NCI-H1694 treated with DMSO at 0.1 percent for 48 hours (cell line): ENCODE measurements at regions not wholly inside any gene's neighbourhood (a gene's known extent, or its start where the extent isn't known, plus 50 kb on each side); places are given as distances from the start of the nearest gene placed in this dataset.
"Not testable (repeated sequence)": the region's sequence is repeated elsewhere in the genome, so short reads cannot be mapped to it uniquely, and the experiment has no call there.

ENCODE experiments used
- DNase-seq: peaks from one replicate; lab custom pipeline; 2025; lab: John Stamatoyannopoulos, UW

DNA sequence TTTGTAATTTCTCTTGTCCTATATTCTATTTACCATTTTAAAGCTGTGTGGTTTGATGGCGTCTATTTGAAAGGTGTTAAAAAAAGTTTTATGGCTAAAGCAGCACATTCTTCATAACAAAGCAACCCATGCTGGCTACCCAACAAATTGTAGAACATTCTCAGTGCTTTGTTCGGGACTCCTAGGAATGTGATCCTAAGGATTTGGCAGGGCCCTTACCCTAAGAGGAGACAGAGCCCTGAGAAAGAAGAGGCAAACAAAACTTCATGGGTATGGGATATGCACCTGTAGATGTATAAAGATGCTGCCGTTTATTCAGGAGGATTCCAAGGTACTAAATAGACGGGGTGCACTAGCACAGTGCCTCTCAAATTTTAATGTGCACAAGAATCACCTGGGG lies 370.8 kb upstream of the DIPK2B start:
- DNase-seq, result no peak

DNA sequence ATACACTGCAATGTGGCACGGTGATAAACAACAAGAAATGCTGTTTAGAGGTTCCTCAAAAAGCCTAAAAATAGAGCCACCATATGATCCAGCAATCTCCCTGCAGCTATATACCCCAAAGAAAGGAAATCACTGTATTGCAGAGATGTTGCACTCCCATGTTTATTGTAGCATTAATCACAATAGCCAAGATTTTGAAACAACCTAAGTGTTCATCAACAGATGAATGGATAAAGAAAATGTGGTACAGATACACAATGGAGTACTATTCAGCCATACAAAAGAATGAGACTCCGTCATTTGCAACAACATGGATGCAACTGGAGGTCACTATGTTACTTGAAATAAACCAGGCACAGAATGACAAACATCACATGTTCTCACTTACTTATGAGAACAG lies 365.8 kb upstream of the DIPK2B start:
- no peak for DNase-seq

DNA sequence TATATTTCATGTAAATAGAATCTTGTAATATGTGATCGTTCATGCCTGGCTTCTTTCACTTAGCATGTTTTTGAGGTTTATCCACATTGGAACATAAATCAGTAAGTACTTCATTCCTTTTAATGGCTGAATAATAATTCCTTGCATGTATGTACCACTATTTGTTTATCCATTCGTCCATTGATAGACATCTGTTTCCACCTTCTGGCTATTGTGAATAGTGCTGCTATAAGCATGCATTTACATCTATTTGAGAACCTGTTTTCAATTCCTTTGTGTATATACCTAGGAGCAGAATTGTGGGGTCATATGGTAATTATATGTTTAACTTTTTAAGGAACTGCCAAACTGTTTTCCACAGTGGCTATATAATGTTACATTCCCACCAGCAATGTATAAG lies 356.7 kb upstream of the DIPK2B start:
- no peak for DNase-seq

DNA sequence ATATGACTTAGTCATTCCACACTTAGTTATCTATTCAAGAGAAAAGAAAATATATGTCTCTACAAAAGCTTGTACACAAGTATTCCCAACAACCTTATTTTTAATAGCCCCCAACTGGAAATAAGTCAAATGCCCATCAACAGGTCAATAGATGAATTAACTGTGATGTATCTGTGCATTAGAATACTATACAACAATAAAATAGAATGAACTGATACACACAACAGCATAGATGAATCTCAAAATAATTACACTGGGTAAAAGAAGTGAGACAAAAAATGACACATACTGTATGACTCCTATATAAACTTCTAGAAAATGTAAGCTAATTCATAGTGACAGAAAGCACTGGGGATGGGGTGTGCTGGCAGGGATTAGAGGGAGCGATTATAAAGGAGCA lies 354.1 kb upstream of the DIPK2B start:
- DNase-seq, result no peak

DNA sequence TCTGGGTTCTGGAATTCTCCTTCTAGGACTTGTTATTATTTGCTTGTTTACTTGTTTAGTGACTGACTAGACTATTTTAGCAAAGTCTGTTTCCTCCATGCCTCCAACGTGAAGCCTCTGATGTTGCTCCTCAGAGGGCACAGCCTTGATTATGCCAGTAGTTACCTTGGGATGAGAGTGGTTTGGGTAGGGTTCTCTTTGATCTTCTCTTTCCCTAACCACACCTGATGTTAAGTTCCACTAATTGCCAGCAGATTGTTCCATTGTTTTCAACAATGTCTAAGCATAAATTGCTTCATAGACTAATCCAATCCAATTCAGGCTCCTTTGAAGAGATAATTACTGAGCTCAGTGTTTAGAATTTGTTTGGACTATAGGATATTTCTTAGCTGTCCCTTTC lies 352.7 kb upstream of the DIPK2B start:
- DNase-seq, result no peak

DNA sequence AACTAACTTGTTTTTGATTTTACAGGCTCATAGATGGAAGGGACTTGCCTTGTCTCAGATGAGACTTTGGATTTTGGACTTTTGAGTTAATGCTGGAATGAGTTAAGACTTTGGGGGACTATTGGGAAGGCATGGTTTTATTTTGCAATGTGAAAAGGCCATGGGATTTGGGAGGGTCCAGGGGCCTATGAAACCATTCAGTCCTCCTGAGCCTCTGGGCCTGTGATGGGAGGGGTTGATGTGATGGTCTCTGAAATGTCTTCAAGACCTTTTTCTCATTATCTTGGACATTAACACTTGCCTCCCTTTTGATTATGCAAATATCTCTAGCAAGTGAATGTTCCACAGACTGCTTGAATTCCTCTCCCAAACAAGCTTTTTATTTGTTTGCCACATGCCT lies 346.0 kb upstream of the DIPK2B start:
- not testable (repeated sequence) for DNase-seq

DNA sequence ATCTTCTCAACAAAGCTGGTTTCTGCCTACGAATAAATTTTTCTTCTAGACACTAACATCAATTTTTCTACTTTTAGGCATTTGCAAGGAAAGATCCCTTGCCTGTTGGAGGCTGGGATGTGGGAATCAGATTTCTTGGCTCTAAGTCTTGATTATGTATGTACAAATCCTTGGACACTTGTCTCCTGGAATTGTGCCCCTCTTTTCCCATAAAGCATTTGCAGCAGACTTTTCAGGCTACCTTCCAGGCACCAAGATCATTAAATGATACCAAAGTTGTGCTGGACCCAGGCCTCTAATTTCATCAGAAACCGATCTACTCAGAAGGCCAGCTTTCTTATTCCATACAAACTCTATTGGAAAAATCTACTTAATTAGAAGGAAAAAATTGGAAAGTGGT lies 339.5 kb upstream of the DIPK2B start:
- DNase-seq, result no peak

DNA sequence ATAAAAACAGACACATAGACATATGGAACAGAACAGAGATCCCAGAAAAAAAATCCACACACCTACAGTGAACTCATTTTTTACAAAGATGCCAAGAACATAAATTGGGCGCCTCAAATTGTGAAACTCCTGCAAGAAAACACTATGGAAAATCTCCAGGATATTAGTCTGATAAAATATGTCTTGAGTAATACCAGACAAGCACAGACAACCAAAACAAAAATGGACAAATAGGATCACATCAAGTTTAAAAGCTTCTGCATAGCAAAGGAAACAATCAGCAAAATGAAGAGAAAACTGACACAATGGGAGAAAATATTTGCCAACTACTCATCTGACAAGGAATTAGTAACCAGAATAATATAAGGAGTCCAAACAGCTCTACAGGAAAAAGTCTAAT lies 337.3 kb upstream of the DIPK2B start:
- no peak for DNase-seq

DNA sequence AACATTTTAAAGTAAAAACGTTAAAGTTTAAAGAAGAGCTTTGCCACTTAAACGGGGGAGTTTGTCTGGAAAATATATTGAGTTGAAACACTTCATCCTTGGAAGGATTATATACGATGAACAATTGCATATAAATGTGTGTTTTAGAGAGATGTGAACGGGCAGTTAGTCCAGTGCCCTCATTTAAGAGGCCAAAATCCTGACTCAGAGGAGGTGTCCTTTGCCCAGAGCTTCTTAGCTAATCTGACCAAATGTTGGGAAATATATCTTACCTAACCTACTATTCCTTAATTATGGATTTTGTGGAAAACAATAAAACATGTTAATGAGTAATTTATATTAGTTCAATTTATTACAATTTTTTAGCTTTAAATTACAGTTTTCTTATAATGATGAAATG lies 327.2 kb upstream of the DIPK2B start:
- DNase-seq, result no peak

DNA sequence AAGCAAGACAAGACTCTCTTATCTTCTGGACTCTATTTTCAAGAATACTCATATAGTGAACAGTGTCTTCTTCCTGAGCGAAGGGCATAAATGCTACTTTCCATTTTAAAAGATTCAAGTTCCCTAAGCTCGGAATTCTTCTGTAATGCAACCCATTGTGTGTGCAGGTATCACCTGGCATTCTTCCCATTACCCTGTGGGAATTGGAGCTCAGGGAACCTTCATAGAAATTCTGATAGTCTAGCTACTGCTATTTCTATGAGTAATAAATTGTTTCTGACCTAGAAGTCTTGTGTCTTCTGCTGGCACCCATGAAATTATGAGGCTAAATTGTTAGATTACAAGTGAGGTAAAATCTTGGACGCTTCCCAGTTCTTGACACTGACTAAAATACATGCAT lies 324.1 kb upstream of the DIPK2B start:
- no peak for DNase-seq

DNA sequence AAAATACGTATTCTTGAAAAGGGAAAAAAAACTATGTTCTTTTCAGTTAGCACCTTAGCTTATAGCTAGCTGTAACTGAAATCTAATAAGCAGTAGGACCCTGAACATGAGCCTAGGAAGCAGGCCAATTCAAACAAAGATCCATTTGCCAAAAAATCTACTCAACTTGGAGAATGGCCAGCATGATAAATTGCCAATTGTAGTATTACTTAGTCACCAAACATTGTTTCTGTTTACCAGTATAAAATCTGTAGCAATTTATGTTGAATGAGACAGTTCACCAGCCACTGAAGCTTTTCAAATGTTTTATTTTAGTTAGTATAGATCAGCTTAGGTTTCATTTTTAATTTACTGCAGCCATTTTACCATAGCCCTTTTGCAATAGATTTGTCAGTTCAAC lies 323.6 kb upstream of the DIPK2B start:
- DNase-seq, result no peak

DNA sequence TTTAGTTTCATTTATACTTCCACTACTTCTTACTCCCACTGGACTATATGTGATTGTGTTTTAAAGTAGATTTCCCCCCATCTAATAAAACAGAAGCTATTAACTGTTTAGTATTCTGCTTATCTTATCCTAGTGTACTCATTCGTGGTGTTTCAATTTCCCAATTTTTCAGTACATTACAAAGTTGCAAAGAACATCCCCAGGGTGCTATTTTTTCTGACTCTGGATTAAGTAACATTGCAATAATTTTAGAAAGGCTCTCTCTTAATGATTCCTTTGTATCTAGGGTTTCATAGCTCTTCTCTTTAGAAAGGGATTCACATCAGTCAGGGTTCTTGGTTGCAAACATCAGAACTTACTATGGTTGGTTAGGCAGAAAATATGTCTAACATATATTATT lies 317.9 kb upstream of the DIPK2B start:
- no peak for DNase-seq

DNA sequence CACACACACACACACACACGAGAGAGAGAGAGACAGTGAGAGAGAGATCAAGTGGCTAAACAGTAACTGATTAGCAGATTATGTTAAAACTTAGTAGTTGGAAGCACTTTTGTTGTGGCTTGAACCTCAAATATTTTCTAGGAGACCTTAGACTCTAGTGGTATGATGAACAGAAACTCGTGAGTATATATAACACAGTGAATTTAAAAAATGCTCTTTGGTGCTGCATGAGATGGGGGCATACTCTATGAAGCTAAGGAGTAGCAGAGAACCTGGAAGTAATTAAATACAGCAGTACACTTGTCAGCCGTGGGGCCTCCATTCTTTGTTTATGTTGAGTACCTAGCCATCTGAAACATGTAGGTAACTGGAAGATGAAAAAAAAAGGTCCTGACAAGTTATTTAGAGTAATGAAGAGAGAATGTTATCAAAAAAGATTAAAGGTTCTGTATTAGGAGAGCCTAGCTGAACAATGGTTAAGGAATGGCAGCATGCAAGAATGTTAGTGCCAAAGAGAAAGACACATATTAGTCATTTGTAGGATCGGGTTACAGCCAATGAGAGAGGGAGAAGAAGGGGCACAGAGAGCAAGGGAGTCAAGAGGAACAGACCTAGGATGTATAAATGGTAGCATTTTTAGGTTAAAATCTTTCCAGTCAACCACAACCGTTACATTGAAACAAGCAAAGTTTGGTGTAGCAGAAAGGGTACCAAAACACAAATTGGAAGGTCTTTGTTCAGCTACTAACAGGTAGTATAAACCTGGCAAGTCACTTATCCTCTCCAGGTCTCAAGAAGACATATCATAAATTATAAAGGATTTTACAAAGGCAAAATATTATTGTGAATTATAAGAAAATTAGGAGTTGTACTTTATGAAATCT lies 316.7 kb upstream of the DIPK2B start:
- DNase-seq, result no peak

DNA sequence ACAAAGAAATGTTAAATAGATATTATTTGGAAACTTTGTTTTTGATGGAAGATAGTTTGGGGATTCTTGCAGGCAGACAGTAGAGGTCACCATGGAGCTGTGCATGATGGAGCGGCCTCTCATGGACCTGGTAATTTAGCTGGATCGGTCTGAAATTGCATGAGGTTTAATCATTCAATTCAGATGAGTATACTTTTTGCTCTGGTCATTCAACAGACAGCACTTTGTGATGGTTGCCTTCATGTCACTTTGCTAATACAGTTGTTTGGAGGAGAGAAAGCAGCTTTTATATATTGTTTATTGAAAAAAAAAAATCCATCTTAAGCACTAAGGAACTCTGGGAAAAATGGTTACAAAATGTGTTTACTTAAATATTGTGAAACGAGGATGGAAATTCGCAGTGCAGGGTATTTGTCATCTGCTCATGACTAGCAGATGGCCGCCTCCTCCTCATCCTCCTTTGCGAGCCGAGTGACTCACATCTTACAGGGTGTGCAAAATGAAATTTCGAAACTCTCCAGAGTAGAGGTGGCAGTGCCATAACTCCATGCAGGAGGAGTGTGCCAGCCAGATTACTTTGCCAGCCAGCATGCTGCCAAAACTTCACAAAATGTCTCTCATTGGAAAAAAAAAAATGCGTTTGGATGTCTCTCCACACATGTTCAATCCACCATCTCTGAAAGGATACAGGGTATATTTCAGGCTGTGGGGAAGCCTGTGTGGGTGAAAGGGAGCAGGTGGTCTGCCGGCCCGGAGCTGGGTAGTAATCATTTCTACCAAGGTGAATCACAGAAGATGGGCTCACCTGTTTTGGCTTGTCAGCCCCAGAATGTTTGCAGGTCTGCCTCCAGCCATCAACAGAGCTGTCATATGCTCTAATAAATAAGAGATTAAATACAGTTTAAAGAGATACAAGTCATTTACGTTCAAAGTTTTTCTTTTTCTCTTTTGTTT lies 314.9 kb upstream of the DIPK2B start:
- peak; percentile 17 for DNase-seq

DNA sequence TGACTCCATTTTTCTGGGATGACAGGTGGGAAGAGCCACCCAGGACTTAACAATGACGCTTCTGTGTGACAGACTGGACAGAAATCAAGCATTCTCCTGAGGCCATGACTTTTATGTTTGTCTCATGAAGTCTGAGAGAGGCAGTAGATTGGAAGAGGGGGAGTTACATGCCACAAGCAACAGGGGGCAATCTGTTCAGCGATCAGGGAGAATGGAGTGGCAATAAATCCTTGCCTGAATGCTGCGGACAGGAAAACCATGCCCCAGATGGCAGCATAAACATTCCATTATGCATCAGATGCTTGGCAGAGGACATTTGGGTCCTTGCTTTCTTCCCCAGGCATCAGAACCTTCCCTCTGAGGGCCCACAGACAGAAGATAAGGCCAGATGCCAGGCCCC lies 312.4 kb upstream of the DIPK2B start:
- no peak for DNase-seq

DNA sequence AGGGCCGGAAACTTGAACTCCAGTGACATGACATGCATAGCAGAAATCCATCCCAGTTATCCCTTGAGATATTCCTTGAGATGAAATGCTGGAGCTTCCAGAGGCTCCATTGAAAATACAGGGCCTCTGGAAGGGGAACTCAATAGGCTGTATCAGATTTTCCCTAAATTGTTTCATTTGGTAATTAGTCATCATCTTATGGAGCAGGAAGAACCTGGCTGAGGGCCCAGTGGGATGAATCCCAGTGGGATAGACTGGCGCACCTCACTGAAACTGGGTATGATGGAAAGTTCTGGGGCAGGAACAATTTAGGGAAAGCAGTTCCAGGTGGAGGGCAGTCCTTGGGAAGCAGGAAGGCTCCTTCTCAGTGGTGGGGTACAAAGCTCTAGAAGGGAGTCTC lies 307.8 kb upstream of the DIPK2B start:
- no peak for DNase-seq

DNA sequence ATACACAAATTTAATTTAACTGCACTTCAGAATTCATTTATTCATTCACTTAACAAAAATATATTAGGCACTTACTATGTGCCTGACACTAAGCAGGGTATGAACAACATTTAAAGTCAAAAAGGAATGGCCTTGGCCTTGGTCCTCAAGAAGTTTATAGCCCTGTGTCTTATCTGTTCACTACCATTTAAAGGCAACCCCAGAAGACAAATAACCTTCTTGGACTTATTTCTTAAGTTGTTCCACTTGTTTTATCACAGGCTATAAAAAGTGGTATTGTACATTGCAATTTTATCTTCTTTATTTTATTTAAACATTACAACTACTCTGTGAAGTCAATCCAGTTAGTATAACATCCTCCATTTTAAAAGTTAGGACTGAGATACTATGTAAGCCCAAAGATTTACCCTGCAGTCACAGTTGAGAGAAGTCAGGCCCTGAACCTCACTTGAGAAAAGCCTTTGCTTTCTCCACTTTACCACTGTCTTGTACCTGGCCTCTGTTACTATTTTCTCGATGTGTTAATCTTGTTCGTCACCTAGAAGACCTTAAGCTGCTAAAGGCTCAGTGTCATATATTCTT lies 305.6 kb upstream of the DIPK2B start:
- DNase-seq, result no peak

DNA sequence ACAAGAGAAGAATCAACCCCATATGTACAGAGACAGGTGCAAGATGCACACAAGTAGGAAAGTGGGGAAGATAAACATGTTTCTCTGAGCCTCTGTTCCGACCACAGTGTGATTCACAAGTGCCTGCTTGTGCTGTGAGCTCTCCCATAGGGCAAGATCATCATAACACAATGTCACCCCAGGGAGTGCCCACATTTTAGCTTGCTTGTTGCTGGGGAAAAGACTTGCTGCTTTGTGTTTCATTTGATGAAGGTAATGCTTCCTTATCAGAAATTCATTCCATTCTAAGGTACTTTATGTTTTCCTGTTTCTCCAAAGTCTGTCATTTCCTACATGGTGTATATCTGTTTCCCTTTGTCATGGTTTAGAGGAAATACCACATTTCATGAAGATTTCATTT lies 304.5 kb upstream of the DIPK2B start:
- no peak for DNase-seq

DNA sequence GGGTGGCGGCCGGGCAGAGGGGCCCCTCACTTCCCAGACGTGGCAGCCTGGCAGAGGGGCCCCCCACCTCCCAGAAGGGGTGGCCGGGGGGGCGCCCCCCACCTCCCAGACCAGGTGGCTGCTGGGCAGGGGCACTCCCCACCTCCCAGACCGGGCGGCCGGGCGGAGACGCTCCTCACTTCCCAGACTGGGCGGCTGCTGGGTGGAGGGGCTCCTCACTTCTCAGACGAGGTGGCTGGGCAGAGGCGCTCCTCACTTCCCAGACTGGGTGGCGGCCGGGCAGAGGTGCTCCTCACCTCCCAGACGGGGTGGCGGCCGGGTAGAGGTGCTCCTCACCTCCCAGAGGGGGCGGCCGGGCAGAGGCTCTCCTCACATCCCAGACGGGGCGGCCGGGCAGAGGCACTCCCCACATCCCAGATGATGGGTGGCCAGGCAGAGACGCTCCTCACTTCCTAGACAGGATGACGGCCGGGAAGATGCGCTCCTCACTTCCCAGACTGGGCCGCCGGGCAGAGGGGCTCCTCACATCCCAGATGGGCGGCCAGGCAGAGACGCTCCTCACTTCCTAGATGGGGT lies 303.2 kb upstream of the DIPK2B start:
- not testable (repeated sequence) for DNase-seq

DNA sequence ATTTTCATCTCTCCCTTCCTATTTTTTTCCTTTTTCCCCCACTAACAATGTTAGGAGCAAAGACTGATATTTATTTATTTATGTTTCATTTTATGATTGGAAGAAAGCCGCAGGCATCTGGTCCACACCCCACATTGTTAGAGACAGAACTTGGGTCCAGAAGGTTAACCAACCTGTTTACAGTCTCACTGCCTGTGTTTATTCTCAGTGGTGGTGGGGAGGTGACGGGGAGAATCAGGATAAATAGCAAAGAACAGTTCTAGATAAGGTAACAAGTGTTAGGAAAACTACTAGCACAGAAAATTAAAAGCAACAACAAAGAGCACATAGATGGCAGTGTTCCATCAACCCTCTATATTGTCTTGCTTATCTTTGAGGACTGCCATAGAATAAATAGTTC lies 301.7 kb upstream of the DIPK2B start:
- no peak for DNase-seq

DNA sequence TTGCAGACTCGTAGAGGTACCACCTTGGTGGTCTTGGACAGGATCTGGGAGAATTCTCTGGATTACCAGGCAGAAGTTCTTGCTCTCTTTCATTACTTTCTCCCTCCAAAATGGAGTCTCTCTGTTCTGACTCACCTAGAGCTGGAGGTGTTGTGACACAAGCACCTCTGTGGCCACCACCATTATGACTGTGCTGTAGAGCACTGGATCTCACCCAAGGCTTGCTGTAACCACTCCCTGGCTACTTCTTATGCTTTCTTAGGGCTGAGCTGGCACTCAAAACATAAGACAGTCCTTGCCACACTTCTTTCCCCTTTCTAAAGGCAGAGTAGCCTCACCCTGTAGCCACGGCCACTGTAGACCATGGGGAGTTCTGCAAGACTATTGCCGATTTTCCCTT lies 296.6 kb upstream of the DIPK2B start:
- DNase-seq, result no peak

DNA sequence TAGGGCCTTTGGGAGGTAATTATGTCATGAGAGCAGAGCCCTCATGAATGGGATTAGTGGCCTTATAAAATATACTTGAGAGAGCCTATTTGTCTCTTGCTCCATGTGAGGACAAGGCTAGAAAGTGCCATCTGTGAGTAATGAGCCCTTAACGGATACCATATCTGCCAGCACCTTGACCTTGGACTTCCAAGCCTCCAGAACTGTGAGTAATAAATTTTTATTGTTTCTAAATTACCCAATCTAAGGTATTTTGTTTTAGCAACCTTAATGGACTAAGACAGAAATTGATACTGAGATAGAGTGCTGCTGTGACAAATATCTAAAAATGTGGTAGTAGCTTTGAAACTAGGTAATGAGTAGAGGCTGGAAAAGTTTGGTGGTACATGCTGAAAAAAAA lies 285.0 kb upstream of the DIPK2B start:
- DNase-seq, result no peak
